Epithelial cell of prostate (primary cell): ENCODE measurements at regions not wholly inside any gene's neighbourhood (a gene's known extent, or its start where the extent isn't known, plus 50 kb on each side); places are given as distances from the start of the nearest gene placed in this dataset.

Experiments used
- DNase-seq: peaks from one replicate; pipeline ENCODE4 v3.0.0-alpha.2; 2011; ENCODE audit warnings: low read depth, low spot score
- H3K27ac ChIP-seq: fragments of 450-650 bp; 2 replicates; pipeline ENCODE4 v1.5.1; 2017; ENCODE audit warnings: mild to moderate bottlenecking

DNA sequence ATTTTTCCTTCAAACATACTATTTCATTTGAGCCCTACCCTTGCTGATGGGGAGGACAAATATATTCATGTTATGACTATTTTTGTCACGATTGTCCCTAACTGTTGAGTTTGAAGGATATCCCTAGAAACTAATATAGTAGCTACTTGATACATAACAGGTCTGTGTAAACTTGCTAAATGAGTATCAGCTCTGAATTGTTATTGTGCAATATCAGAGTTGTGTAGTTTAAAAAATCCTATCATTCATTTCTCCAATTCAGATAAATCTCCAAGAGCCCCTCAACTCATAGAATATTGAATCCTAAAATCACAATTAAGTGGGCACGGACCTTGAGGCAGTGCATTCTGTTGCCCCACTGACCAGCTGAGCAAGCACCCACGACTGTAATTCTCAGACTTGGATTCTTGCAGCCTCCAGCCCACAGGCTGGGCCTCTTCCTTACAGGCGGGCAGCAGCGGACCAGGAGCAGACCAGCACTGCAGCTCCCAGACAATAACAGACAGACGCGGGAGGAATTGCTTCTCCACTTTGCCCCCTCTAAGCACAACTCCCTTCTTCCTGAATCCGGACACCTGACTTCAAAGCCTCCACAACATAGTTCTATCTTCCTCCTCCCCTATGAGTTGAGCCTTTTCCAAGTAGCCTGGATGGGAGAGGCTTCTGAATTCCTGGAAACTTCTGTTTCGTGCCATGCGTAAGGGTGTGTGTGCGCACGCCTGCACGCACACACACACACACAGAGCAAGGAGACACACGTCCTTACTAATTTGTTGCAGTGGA, 337.6 kb upstream of the ARGLU1 start:
- H3K27ac ChIP-seq = no peak overlapping the region
- DNase-seq = no peak

DNA sequence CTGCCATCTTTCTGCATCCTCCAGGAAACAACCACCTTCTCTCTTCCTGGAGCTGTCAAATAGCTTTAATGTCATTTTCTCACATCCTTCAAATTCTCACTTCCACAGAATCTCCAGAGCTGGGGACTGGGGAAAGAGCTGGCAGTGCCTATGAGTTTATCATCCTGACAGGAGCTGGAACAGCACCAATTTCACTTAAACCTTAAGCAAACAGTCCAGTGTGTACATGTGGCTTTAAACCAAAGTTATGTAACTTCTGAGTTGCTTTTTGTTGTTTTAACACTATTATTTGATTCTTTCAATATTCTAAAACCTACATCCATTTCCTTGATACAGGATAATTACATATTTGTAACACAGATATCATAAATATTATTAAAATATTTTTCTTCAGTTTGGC, 331.5 kb upstream of the ARGLU1 start:
- peak; percentile 18 for DNase-seq
- H3K27ac ChIP-seq = no peak overlapping the region

DNA sequence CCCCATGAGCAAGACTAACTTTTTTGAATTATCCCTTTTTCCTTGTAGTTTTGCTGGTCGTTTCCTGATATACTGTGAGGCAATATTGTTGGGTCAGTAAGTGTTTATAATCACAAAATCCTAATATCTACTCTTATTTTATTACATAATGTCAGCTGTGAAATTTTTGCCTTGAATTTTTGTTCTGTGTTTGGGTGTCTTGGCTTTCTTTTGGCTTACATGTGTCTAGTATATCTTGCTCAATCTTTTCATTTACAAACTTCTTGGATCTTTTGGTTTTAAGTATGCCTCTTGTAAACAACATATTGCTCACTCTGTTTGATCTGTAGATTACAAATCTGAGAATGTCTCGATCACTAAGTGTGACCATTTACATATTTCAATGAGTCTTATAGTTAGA, 330.3 kb upstream of the ARGLU1 start:
- DNase-seq = no peak

DNA sequence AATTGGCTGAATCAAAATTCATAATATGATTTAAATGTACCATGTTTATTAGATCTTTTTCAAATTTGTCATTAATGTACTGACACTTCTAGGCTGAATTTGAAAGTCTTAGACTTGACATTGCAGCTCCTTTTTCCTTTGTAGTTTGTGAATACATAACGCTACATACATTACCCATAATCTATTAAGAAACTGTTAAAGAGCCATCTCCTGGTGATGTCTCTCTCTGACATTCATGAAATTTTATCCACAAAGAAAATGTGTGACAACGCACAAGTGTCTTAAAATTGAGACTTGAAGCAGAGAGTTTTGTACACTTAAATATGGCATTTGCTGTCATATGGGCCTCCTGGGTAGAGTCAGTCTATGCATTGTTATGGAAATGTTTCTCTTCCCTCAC, 320.2 kb upstream of the ARGLU1 start:
- no peak for DNase-seq
- H3K27ac ChIP-seq = no peak overlapping the region

More for the DNA sequence above, 330.3 kb upstream of the ARGLU1 start:
- H3K27ac ChIP-seq = no peak overlapping the region

DNA sequence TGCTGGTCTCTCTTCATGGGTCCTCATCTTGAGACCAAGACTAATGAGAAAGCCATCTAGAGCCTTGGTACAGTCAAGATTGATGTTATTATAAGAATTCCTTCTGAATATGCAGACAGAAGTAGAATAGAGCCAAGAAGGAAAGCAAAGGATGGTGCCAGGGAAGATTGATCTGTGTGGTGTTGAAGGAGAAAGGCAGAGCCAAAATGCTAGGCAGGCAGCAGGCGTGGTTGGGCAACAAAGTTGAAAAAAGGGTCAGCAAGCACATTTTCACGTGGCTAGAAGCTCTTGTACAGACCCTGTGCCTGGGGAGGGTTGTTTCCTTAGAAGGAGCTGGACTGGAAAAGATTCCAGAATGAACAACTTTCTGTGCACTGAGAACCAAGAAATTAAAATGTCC, 319.7 kb upstream of the ARGLU1 start:
- DNase-seq = no peak
- no peak overlapping the region for H3K27ac ChIP-seq

DNA sequence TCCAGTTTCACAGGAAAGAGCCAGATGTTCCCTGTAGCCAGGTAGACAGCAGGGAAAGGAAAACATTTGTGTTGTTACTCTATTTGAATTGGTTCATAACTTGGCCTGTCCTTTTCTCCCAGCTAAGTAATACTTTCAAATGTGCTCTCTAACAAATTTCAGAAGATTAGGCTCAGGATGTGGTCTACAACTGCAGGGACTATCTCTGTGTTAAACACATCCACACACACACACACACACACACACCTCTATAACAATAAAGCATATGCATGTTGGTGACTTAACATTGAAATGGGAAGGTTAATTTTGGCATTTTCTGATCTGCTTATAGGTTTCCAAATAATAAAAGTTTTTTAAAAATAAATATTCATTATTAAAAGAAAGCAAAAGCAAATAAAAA, 316.0 kb upstream of the ARGLU1 start:
- no peak for DNase-seq
- H3K27ac ChIP-seq = no peak overlapping the region

DNA sequence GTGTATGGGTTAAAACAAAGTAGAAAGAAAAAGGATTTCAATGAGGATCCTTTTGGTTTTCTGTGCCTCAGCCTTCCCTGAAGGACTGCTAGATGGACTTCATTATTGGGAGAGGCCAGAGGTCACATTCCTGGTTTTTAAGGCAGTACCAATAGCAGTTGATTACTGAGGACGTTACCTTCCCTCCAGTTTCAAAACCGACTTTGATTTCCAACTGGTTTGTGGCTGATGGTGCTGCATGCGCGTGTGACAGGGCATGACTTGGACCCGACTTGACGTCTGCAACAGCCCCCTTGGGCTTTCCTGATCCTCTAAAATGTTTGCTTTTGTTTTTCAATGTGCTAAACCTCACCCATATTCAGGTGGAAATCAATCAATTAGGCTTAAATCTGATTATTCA, 314.3 kb upstream of the ARGLU1 start:
- DNase-seq = no peak
- no peak overlapping the region for H3K27ac ChIP-seq

DNA sequence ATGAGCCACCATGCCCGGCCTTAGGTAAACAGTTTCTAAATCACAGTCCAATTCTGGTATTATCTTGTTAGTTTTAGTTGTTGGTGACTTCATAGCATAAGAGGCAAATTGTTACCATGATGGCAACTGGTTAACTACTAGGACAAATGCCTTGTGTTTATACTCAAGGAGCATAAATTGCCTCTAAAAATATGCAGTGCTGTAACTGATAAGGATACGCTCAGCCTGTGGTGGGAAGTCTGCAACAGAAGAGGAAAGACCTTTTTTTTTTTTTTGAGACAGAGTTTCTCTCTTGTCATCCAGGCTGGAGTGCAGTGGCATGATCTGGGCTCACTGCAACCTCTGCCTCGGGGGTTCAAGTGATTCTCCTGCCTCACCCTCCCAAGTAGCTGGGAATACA, 311.9 kb upstream of the ARGLU1 start:
- DNase-seq = no peak
- no peak overlapping the region for H3K27ac ChIP-seq

DNA sequence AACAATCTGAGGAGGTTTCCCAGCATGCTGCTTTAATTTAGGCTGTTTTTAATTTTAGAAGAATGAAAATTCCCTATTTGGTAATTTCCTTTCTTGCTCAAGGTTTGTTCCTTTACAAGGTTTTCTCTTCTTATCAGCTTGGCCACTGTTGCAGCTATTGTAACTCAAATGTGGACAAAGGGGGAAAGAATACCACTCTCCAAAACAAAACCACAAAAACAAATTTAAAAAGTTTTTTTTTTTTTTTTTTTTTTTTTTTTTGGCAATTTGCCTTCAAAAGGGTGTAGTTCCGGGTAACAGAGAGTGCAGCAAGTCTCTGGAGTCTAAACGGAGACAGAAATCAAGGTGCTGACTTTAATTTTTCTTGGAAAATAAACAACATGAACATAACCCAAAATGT, 306.4 kb upstream of the ARGLU1 start:
- no peak for DNase-seq
- no peak overlapping the region for H3K27ac ChIP-seq

DNA sequence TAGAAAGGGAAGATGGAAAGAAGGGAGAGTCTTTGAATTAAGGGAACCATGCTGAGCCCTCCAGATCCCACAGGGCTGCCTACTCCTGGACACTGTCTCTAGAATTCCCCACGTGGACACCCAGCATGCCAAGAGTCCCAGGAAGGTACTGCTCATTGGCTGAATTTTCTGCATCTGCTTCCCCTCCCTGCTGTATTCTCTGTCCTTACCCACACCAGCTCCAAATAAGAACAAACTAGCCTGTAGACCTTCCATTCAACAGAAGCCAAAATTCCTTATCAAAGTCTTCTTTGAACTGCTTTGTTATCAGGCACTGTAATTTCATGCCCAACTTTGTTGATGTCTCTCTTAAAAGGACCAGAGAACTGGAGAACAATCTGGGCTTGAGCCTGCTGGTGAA, 305.9 kb upstream of the ARGLU1 start:
- no peak overlapping the region for H3K27ac ChIP-seq
- no peak for DNase-seq

DNA sequence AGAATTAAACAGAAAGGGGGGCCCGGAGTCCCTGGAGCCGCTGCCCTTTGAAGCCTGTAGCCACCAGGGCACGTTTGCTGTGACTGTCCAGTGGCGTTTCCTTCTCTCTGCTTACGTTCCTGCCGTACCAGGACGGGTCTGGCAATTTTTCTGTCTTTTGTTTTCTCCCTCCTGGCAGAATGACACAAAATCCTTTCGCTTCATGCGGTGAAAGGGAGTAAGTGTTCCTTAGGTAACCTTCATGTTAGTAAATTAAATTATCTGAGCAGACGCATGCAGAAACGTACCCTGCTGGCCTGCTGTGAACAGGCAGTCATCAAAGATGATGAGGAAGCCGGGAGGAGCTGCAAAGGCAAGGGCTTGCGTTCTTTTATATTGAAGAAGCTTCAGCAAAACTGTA, 299.3 kb upstream of the ARGLU1 start:
- H3K27ac ChIP-seq = no peak overlapping the region
- no peak for DNase-seq

DNA sequence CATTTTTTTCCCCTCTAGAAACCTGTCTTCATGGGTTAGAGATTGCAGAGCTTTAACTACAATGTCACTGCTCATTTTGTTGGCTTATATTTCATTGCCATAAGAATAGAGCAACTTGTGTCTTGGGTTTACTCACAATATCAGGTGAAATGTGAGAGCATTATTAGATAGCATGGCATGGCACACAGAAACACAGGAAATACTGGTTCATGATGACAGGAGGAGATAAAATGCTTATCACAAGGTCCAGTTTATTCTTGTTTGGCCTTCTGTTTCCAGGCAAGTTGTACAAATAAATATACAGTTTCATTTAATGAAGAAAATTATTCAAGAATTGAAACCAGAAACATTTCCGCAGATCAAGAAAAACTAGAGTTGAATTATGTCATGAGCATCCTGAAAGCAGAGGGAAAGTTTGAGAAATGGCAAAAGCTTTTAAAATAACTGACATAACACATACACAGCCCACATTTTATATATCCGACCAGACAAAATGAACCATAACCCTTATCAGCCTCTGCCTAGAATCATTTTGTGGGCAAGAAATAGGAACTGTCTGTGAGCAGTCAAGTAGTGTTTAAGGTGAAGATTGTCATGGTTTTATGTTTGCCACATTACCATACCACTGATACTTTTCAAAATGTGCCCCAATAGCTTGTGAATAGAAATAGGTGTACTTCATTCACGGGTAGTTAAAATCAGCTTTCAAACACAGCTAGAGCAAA, 297.9 kb upstream of the ARGLU1 start:
- DNase-seq = no peak
- no peak overlapping the region for H3K27ac ChIP-seq

DNA sequence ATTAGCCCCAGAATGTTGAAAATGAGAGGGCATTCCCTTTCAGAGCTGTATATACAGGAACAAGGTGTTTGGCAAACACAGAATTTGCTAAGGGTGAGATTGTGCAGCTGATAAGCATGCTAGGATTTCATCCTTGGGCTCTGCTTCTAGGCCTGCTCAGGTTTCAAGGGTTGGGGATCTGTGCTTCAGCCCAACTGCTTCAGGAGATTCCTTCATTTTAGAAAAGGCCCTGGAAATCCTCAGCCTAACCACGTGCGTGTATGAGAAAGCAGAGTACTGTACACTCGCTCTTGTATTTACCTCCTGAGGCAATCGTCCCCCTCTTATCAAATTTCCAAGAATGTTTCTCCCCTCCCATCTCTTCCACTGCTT, 291.6 kb upstream of the ARGLU1 start:
- no peak overlapping the region for H3K27ac ChIP-seq
- DNase-seq = no peak

DNA sequence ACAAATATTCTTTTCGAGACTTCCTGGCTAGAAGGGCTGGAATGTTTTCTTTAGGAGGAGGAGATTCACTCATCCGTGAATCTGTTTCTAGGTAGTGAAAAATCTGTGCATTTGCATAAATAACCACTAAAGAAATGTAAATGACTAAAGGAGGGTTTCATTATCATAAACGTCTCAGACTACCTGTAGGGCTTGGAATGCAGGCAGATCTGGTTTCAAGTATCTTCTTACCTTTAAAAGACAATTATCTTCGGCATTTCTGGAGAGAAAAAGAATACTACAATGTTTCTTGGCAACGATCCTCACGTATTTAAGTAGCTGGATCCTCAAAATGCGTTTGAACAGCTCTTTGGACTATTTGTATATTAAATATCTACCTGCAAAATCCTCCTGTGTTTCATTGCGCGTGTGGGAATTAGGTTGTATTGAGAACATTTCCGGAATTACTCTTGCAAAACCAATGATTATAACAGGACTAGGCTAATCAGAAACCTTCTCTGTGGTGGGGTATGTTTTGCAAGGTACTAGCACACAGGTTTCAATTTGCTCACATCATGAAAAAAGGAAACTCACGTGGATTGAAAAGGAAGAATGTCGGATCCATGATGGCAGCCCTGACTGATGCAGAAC, 291.1 kb upstream of the ARGLU1 start:
- no peak for DNase-seq
- no peak overlapping the region for H3K27ac ChIP-seq

DNA sequence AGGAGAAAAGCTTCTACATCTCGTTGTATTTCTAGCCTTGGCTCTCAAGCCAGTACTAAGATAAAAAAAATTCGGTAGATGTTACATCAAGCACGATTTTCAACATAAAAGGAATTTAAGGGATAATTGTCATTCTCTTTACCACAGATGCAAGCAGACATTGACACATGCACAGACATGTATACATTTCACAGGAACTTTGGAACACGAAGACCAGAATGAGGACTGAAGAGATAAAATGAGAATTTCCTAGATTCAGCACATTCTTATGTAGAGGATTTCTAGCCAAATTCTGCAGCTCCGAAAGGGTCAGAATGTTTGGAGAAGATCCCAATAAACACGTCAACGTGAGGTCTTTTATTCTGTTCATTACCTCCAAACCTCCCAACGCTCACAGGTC, 284.5 kb upstream of the ARGLU1 start:
- H3K27ac ChIP-seq = no peak overlapping the region
- DNase-seq = no peak

DNA sequence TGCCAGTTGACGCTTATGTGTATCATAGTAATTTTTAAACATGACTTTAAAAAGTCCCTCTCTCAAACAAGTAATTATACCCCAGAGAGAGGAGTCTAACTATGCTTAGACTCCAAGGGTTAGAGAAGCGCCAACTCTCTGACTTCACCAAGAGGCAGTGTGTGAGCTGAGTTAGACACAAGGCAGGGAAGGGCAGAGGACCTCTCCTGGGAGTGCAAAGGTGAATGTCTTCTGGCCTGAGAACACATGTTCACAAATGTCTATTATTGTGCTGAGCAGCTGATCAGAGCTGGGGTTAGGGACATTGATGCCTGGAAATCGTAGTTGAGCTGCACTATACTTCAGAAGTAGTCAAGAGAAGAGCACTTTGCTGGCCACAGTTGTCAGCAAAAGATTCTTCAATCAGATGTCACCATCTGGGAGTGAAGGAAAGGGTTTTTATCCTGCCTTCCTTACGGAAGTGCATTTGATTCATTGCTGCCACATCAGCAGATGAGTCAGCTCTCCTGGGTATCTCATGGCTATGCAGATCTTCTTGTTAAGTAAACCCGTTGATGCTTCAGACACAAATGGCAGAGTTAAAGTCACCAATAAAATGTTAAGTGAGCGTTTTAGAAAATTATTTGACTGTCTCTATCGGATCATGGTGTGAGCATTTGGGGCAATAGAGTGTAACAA, 283.2 kb upstream of the ARGLU1 start:
- peak; percentile 2 for DNase-seq
- no peak overlapping the region for H3K27ac ChIP-seq

DNA sequence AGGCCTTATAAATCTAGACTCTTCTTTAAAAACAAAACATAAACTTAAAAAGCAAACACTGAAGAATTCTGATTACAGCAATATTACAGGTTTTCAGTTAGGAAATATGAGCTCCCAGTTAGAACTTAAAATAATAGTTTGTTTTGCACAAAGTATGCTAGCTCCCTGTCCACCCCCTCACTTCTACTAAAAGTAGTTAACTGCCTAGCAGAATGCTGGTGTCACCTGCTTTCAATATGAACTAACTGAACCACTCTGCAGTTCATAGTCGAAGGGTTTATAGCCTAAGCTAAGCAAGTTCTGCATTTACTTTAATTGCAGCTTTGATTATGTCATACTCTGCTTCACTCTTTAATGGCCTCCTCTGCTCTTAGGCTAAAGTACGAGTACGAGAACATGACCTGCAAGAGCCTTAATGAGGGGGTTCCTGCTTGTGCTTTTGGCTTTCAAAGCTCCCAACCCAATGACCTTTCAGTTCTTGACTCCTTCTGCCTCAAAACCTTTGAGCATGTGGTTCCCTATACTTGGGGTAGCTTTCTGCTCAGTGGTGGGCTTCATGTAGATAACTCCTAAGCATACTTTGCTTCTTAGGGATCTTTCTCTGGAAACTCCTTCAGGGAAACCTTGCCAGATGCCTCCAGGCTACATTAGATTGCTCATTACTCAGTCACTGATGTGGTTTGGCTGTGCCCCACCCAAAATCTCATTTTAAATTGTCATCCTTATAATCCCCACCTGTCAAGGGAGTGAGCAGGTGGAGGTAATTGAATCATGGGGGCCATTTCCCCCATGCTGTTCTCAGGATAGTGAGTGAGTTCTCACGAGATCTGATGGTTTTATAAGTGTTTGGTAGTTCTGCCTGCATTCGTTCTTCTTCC, 278.9 kb upstream of the ARGLU1 start:
- no peak overlapping the region for H3K27ac ChIP-seq
- no peak for DNase-seq

DNA sequence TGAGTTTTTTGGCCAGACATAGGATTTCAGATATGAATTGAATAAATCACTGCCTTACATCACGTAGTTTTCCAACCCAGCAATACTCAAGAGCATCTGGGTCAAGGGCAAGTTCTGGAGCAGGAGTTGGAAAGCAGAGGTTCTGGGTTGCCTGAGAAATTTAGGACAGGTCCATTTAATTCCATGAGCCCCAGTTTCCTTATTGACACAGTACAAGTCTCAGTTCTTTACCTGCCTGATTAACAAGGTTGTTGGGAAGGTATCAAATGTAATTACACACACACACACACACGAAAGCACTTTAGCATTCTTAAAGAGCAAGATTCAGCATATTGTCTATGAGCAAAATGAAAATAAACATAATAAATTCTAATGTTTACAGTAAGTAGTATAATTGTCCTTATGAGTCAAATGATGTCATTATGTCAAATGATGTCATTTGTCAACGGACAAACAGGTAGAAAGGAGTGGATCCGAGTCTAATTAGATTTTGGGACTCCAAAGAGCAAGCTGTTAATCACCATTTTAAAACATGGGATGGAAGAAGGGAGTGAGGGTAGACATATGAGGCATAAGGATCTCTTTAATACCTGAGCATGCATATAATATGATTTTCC, 268.4 kb upstream of the ARGLU1 start:
- DNase-seq = no peak
- H3K27ac ChIP-seq = no peak overlapping the region

DNA sequence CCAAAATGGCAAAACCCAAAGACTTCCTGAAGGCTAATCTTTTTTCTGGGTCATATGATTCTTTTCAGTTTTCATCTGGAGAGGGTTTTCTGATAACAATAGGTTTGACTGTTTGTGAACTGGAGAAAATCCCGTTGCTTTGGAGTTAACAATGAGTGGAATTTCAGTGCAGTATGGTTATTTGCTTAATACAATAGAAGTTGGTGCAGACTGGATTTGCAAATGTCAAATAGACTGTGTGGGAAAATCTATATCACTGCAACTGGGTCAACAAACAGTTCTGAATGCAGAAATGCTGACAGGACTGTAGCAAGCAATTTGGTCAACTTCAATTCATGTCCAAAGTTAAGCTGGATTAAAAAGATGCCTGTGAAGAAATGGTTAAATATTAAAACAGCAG, 267.5 kb upstream of the ARGLU1 start:
- H3K27ac ChIP-seq = no peak overlapping the region
- no peak for DNase-seq

DNA sequence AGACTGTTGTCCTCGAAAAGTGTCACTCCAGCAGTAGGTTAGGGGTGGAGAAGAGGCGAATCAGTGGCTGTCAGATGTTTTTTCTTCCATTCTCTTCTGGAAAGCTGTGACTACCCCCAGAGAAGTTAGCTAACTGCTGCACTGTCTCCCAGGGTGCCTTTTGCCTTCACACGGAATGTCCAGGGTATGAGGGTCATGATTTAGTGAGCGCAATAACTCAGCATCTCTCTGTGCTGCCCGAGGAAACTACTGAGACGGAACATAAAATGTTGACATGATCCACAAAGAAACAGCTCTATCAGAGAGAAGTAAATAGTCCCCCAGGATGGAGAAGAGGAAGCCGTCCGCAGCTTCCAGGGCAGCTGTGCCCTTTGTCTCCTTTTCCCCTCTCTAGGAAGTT, 254.0 kb upstream of the ARGLU1 start:
- DNase-seq = no peak
- H3K27ac ChIP-seq = no peak overlapping the region
